ENCODE measurements at regions not wholly inside any gene's neighbourhood (a gene's known extent, or its start where the extent isn't known, plus 50 kb on each side); places are given as distances from the start of the nearest gene placed in this dataset.

- DNase-seq = no peak
Measured at GRCh38 chr7:22909917-22910316, 87.3 kb upstream of the TOMM7 start.

- DNase-seq = no peak
Measured at GRCh38 chr7:22907805-22908204, 85.2 kb upstream of the TOMM7 start.

- no peak for DNase-seq
Measured at GRCh38 chr7:22900784-22901183, 78.1 kb upstream of the TOMM7 start.

GRCh38 chr7:22900101-22900500 is 77.5 kb upstream of the TOMM7 start:
- no peak for DNase-seq

- DNase-seq = no peak
Measured at GRCh38 chr7:22896917-22897316, 74.3 kb upstream of the TOMM7 start.

- no peak for DNase-seq
Measured at GRCh38 chr7:22895828-22896165, 73.1 kb upstream of the TOMM7 start.

GRCh38 chr7:22895140-22895827 is 72.6 kb upstream of the TOMM7 start:
- DNase-seq = no peak

- no peak for DNase-seq
Measured at GRCh38 chr7:22894546-22894945, 71.9 kb upstream of the TOMM7 start.

- DNase-seq = no peak
Measured at GRCh38 chr7:22890773-22891172, 68.1 kb upstream of the TOMM7 start.

GRCh38 chr7:22885797-22886261 is 63.2 kb upstream of the TOMM7 start:
- DNase-seq = no peak

- DNase-seq = no peak
Measured at GRCh38 chr7:22884911-22885788, 62.5 kb upstream of the TOMM7 start.

GRCh38 chr7:22882106-22882505 is 59.5 kb upstream of the TOMM7 start:
- DNase-seq = no peak

GRCh38 chr7:22879709-22880306 is 57.2 kb upstream of the TOMM7 start:
- no peak for DNase-seq

- no peak for DNase-seq
Measured at GRCh38 chr7:22879280-22879679, 56.6 kb upstream of the TOMM7 start.

- DNase-seq = no peak
Measured at GRCh38 chr7:22876986-22877729, 54.5 kb upstream of the TOMM7 start.

GRCh38 chr7:22875470-22875869 is 52.8 kb upstream of the TOMM7 start:
- no peak for DNase-seq

- DNase-seq = no peak
Measured at GRCh38 chr7:22874904-22875303, 52.3 kb upstream of the TOMM7 start.
